Upper lobe of left lung (tissue), 6 donors: ENCODE measurements at regions not wholly inside any gene's neighbourhood (a gene's known extent, or its start where the extent isn't known, plus 50 kb on each side); places are given as distances from the start of the nearest gene placed in this dataset.
"Not testable (repeated sequence)": the region's sequence is repeated elsewhere in the genome, so short reads cannot be mapped to it uniquely, and the experiment has no call there.

Source experiments
- ATAC-seq, 2 donors: fragments of 200-7000 bp; cut with Tn5 transposase; one replicate each; pipeline ENCODE4 v1.9.1; 2022; ENCODE audit warnings: mild to moderate bottlenecking in 2 of 2, moderate library complexity in 2 of 2; ENCODE audit not compliant: low FRiP score in 2 of 2
- DNase-seq, 2 donors: peaks; one replicate each; pipeline ENCODE4 v3.0.0-alpha.2; 2019 to 2020
- H3K27ac ChIP-seq, 4 donors: fragments of 200-600 bp; sonication (generic); one replicate each; pipeline ENCODE4 v1.5.1; 2016 to 2019
- H3K27me3 ChIP-seq, 4 donors: fragments of 200-600 bp; sonication (generic); one replicate each; pipeline ENCODE4 v1.5.1; 2017 to 2019
- H3K36me3 ChIP-seq, 4 donors: fragments of 200-600 bp; sonication (generic); one replicate each; pipeline ENCODE4 v1.5.1; 2016 to 2019
- H3K4me1 ChIP-seq, 4 donors: fragments of 200-600 bp; sonication (generic); one replicate each; pipeline ENCODE4 v1.5.1; 2018 to 2019
- H3K4me3 ChIP-seq, 4 donors: fragments of 200-600 bp; sonication (generic); one replicate each; pipeline ENCODE4 v1.5.1; 2017 to 2019; ENCODE audit warnings: mild to moderate bottlenecking in 2 of 4, moderate library complexity in 1 of 4
- H3K9me3 ChIP-seq, 4 donors: fragments of 200-600 bp; sonication (generic); one replicate each; pipeline ENCODE4 v1.5.1; 2018 to 2019
- WGBS, 2 donors: methylation state at CpG; one replicate each; pipeline ENCODE4 v1.1.5; 2017 to 2018; 5-methylcytosine and 5-hydroxymethylcytosine counted together
- donor health status: DM: no; HTN: no; CAD: no; lungs with moderate emphysema.
- donor health status: DM: no; HTN: yes; CAD: no; lungs with severe emphysema.

GRCh38 chr16:90220315-90220714 is 143.2 kb upstream of the PRDM7 start:
- not testable (repeated sequence) for H3K36me3 ChIP-seq, H3K27ac ChIP-seq, H3K27me3 ChIP-seq, H3K4me3 ChIP-seq, H3K4me1 ChIP-seq, H3K9me3 ChIP-seq, DNase-seq, ATAC-seq

GRCh38 chr16:90175610-90176009 is 98.5 kb upstream of the PRDM7 start:
- no CpG with 5 or more reads among the region's 11 CpGs for WGBS, 2 donors
- not testable (repeated sequence) for ATAC-seq, H3K36me3 ChIP-seq, H3K27ac ChIP-seq, H3K27me3 ChIP-seq, H3K4me1 ChIP-seq, H3K4me3 ChIP-seq, H3K9me3 ChIP-seq
- DNase-seq = peak in 1 of 2 donors; percentile 0

GRCh38 chr16:90171626-90172025 is 94.5 kb upstream of the PRDM7 start:
- peak in 1 of 2 donors; percentile 0 for DNase-seq
- H3K4me1 ChIP-seq, H3K27ac ChIP-seq, ATAC-seq, H3K4me3 ChIP-seq, H3K27me3 ChIP-seq, H3K36me3 ChIP-seq, H3K9me3 ChIP-seq: not testable (repeated sequence)
- WGBS, 2 donors = 93% methylated on average over 14 of the region's 21 CpGs; no CpG with 5 or more reads in 1 of the 2 donors

GRCh38 chr16:90169127-90169655 is 92.1 kb upstream of the PRDM7 start:
- not testable (repeated sequence) for DNase-seq, H3K9me3 ChIP-seq, H3K4me3 ChIP-seq, H3K4me1 ChIP-seq, H3K27ac ChIP-seq, ATAC-seq, H3K36me3 ChIP-seq, H3K27me3 ChIP-seq
- 83 to 88% methylated on average over 2 to 6 of the region's 29 CpGs for WGBS, 2 donors

- H3K4me3 ChIP-seq, H3K27me3 ChIP-seq, H3K36me3 ChIP-seq, ATAC-seq, H3K27ac ChIP-seq, H3K4me1 ChIP-seq, H3K9me3 ChIP-seq: not testable (repeated sequence)
- WGBS, 2 donors = 70 to 86% methylated on average over 2 to 9 of the region's 38 CpGs
- DNase-seq = peak in 1 of 2 donors; percentile 40
Measured at GRCh38 chr16:90168349-90169126, 91.4 kb upstream of the PRDM7 start.

- WGBS, 2 donors = 94 to 97% methylated on average over 14 to 15 of the region's 19 CpGs
Measured at GRCh38 chr16:90167734-90168133, 90.6 kb upstream of the PRDM7 start.

GRCh38 chr16:90166679-90167556 is 89.8 kb upstream of the PRDM7 start:
- H3K4me1 ChIP-seq, H3K36me3 ChIP-seq, H3K9me3 ChIP-seq, ATAC-seq, H3K27ac ChIP-seq, H3K4me3 ChIP-seq, H3K27me3 ChIP-seq: not testable (repeated sequence)
- DNase-seq = peak in 1 of 2 donors; percentile 1
- WGBS, 2 donors = 91% methylated on average over 5 of the region's 12 CpGs; no CpG with 5 or more reads in 1 of the 2 donors

More at GRCh38 chr16:90167734-90168133, 90.6 kb upstream of the PRDM7 start:
- not testable (repeated sequence) for H3K27me3 ChIP-seq, DNase-seq, H3K4me3 ChIP-seq, H3K9me3 ChIP-seq, H3K27ac ChIP-seq, H3K4me1 ChIP-seq, ATAC-seq, H3K36me3 ChIP-seq

- 86% methylated on average over 1 of the region's 4 CpGs; no CpG with 5 or more reads in 1 of the 2 donors for WGBS, 2 donors
Measured at GRCh38 chr16:90151027-90151426, 73.9 kb upstream of the PRDM7 start.

More at GRCh38 chr16:90151027-90151426, 73.9 kb upstream of the PRDM7 start:
- H3K27ac ChIP-seq, H3K36me3 ChIP-seq, H3K27me3 ChIP-seq, DNase-seq, H3K4me3 ChIP-seq, H3K4me1 ChIP-seq, ATAC-seq, H3K9me3 ChIP-seq: not testable (repeated sequence)
